H1 (cell line): ENCODE measurements at regions not wholly inside any gene's neighbourhood (a gene's known extent, or its start where the extent isn't known, plus 50 kb on each side); places are given as distances from the start of the nearest gene placed in this dataset.

ENCODE experiments used
- CTCF ChIA-PET: fragments of 300-600 bp; sonication (Branson Sonifier 250); formaldehyde crosslinking; loops from one replicate; lab custom pipeline; 2021; ENCODE audit not compliant: partially characterized antibody; lab: Charles Lee
- POLR2A ChIA-PET: fragments of 300-600 bp; sonication (Branson Sonifier 250); formaldehyde crosslinking; loops from one replicate; lab custom pipeline; 2021; ENCODE audit warnings: inconsistent platforms; ENCODE audit not compliant: partially characterized antibody; lab: Charles Lee
- DNase-seq, 2 experiments: peaks; one replicate each; pipeline versions ENCODE4 v3.0.0 to v3.0.0-alpha.2; 2010 to 2022; ENCODE audit warnings: low spot score in 2 of 2, low read depth in 1 of 2, mixed read lengths in 1 of 2
- FAIRE-seq: peaks from 2 replicates; lab custom pipeline; 2011; peaks lifted over from hg19 to GRCh38; lab: Jason Lieb, UNC
- H2AFZ ChIP-seq: 2 replicates; pipeline ENCODE4 v1.8.1; 2012; ENCODE audit warnings: low read length, inconsistent platforms
- H2AK5ac ChIP-seq: 2 replicates; pipeline ENCODE4 v1.6.1; 2013; ENCODE audit warnings: low read depth, low read length
- H2BK120ac ChIP-seq: replicated peaks from 2 replicates; pipeline ENCODE3; 2013; ENCODE audit warnings: low read depth, low read length, inconsistent platforms
- H2BK12ac ChIP-seq: 2 replicates; pipeline ENCODE4 v1.6.1; 2013; ENCODE audit warnings: low read depth, low read length
- H2BK15ac ChIP-seq: 2 replicates; pipeline ENCODE4 v1.6.1; 2013; ENCODE audit warnings: low read length
- H2BK20ac ChIP-seq: 2 replicates; pipeline ENCODE4 v1.6.1; 2013; ENCODE audit warnings: low read length
- H2BK5ac ChIP-seq: 2 replicates; pipeline ENCODE4 v1.6.1; 2013; ENCODE audit warnings: low read depth, low read length
- H3K14ac ChIP-seq: 2 replicates; pipeline ENCODE4 v1.6.1; 2013; ENCODE audit warnings: inconsistent platforms; ENCODE audit not compliant: insufficient read length
- H3K18ac ChIP-seq: 2 replicates; pipeline ENCODE4 v1.6.1; 2013; ENCODE audit warnings: low read length; ENCODE audit errors: extremely low read depth
- H3K23ac ChIP-seq: 2 replicates; pipeline ENCODE4 v1.6.1; 2013; ENCODE audit warnings: inconsistent platforms; ENCODE audit not compliant: insufficient read length
- H3K23me2 ChIP-seq: 2 replicates; pipeline ENCODE4 v1.6.1; 2013; ENCODE audit warnings: low read depth, low read length
- H3K27ac ChIP-seq: 2 replicates; pipeline ENCODE4 v1.6.1; 2011; ENCODE audit warnings: low read depth, low read length, inconsistent platforms
- H3K27me3 ChIP-seq, 4 experiments: replicated peaks in 1 of 4; 1 replicate in 1 of 4; 2 replicates in 3 of 4; pipeline versions ENCODE4 v1.6.1 to v1.8.1; 2011 to 2013; ENCODE audit warnings: low read length in 3 of 4, mild to moderate bottlenecking in 3 of 4, inconsistent platforms in 2 of 4, mixed read lengths in 2 of 4, moderate library complexity in 1 of 4; ENCODE audit not compliant: control insufficient read depth in 3 of 4, insufficient read depth in 3 of 4; ENCODE audit errors: extremely low read depth in 1 of 4
- H3K36me3 ChIP-seq, 4 experiments: 2 replicates each; pipeline versions ENCODE4 v1.6.1 to v1.8.1; 2011 to 2013; ENCODE audit warnings: mild to moderate bottlenecking in 4 of 4, low read length in 3 of 4, moderate library complexity in 2 of 4, control low read depth in 1 of 4, inconsistent platforms in 1 of 4; ENCODE audit not compliant: insufficient read depth in 4 of 4, control insufficient read depth in 2 of 4
- H3K4ac ChIP-seq: replicated peaks from 2 replicates; pipeline ENCODE3; 2013; ENCODE audit warnings: low read length, low read depth, mixed read lengths, inconsistent platforms; ENCODE audit not compliant: insufficient read length
- H3K4me1 ChIP-seq, 4 experiments: replicated peaks in 1 of 4; 1 replicate in 1 of 4; 2 replicates in 3 of 4; pipeline versions ENCODE4 v1.6.1 to v1.8.1; 2011 to 2013; ENCODE audit warnings: low read length in 3 of 4, inconsistent platforms in 2 of 4, mixed read lengths in 1 of 4; ENCODE audit not compliant: insufficient read depth in 4 of 4, control insufficient read depth in 3 of 4
- H3K4me2 ChIP-seq, 2 experiments: 2 replicates each; pipeline versions ENCODE4 v1.6.1 to v1.8.1; 2011 to 2013; ENCODE audit warnings: low read depth in 2 of 2, low read length in 2 of 2, control low read depth in 1 of 2, inconsistent platforms in 1 of 2, mild to moderate bottlenecking in 1 of 2; ENCODE audit not compliant: insufficient read depth in 1 of 2
- H3K4me3 ChIP-seq, 4 experiments: fragments of 200-600, 300-600 bp in 1 of 4; sonication (generic), shearing (Covaris generic), sonication (Bioruptor Twin) in 1 of 4; 2 replicates each; pipeline versions ENCODE4 v1.5.1 to v1.8.1; 2011 to 2016; ENCODE audit warnings: low read length in 4 of 4, low read depth in 3 of 4, control low read depth in 2 of 4, inconsistent platforms in 2 of 4, mild to moderate bottlenecking in 2 of 4, mixed read lengths in 1 of 4, moderate library complexity in 1 of 4; ENCODE audit not compliant: insufficient read depth in 2 of 4; ENCODE audit errors: extremely low read depth in 1 of 4
- H3K56ac ChIP-seq: replicated peaks from 2 replicates; pipeline ENCODE3; 2013; ENCODE audit warnings: low read depth, mild to moderate bottlenecking, mixed read lengths, low read length, inconsistent platforms; ENCODE audit not compliant: insufficient read length
- H3K79me1 ChIP-seq: 2 replicates; pipeline ENCODE4 v1.6.1; 2013; ENCODE audit warnings: low read depth, low read length, control low read depth
- H3K79me2 ChIP-seq, 2 experiments: 2 replicates each; pipeline versions ENCODE4 v1.6.1 to v1.8.1; 2012 to 2013; ENCODE audit warnings: low read length in 2 of 2, mild to moderate bottlenecking in 2 of 2, inconsistent platforms in 1 of 2; ENCODE audit not compliant: insufficient read depth in 2 of 2, control insufficient read depth in 1 of 2
- H3K9ac ChIP-seq, 4 experiments: replicated peaks in 1 of 4; 1 replicate in 1 of 4; 2 replicates in 3 of 4; pipeline versions ENCODE4 v1.6.1 to v1.8.1; 2011 to 2013; ENCODE audit warnings: low read depth in 3 of 4, low read length in 3 of 4, control low read depth in 2 of 4, mild to moderate bottlenecking in 2 of 4, moderate library complexity in 2 of 4, inconsistent platforms in 1 of 4; ENCODE audit errors: extremely low read depth in 1 of 4
- H3K9me3 ChIP-seq, 2 experiments: 2 replicates each; pipeline versions ENCODE4 v1.6.1 to v1.8.1; 2012 to 2013; ENCODE audit warnings: mild to moderate bottlenecking in 2 of 2, moderate library complexity in 2 of 2, control low read depth in 1 of 2, inconsistent platforms in 1 of 2, low read depth in 1 of 2, low read length in 1 of 2, mixed read lengths in 1 of 2; ENCODE audit not compliant: insufficient read depth in 2 of 2
- H4K20me1 ChIP-seq, 2 experiments: replicated peaks in 1 of 2; 2 replicates each; pipeline versions ENCODE3 to v1.8.1; 2011 to 2013; ENCODE audit warnings: inconsistent platforms in 2 of 2, low read length in 2 of 2, mild to moderate bottlenecking in 1 of 2; ENCODE audit not compliant: insufficient read depth in 2 of 2, control insufficient read depth in 1 of 2
- H4K5ac ChIP-seq: 2 replicates; pipeline ENCODE4 v1.6.1; 2013; ENCODE audit warnings: low read length, low read depth, mixed read lengths, inconsistent platforms; ENCODE audit not compliant: insufficient read length
- H4K8ac ChIP-seq: 2 replicates; pipeline ENCODE4 v1.8.0; 2013; ENCODE audit warnings: mild to moderate bottlenecking, moderate library complexity, low read length, inconsistent platforms; ENCODE audit not compliant: insufficient read depth; ENCODE audit errors: extremely low read depth
- H4K91ac ChIP-seq: replicated peaks from 2 replicates; pipeline ENCODE3; 2013; ENCODE audit warnings: low read length, mixed read lengths, inconsistent platforms; ENCODE audit not compliant: insufficient read length
- CBX8 ChIP-seq: fragments of 300-800, 300-1000 bp; sonication (generic); IDR thresholded peaks from 2 replicates; pipeline ENCODE4 v1.7.1; 2016; ENCODE audit warnings: low read depth, low read length, borderline replicate concordance
- CHD1 ChIP-seq: IDR thresholded peaks from 2 replicates; pipeline ENCODE4 v1.6.1; 2012; ENCODE audit warnings: low read depth, low read length, improper control_type of control experiment
- EGR1 ChIP-seq: IDR thresholded peaks from 2 replicates; pipeline ENCODE4 v1.6.1; 2011; ENCODE audit warnings: low read depth, low read length, borderline replicate concordance
- FOSL1 ChIP-seq: IDR thresholded peaks from 2 replicates; pipeline ENCODE4 v1.6.1; 2011; ENCODE audit warnings: mild to moderate bottlenecking, low read depth, low read length, moderate library complexity; ENCODE audit not compliant: insufficient read depth
- HDAC6 ChIP-seq: IDR thresholded peaks from one replicate; pipeline ENCODE4 v1.7.1; 2012; ENCODE audit warnings: low read depth, mild to moderate bottlenecking, inconsistent platforms, low read length, moderate library complexity
- KDM1A ChIP-seq: fragments of 200-600, 300-600 bp; sonication (generic); IDR thresholded peaks from 2 replicates; pipeline ENCODE4 v1.7.1; 2016; ENCODE audit warnings: mild to moderate bottlenecking, low read length, borderline replicate concordance
- NANOG ChIP-seq: IDR thresholded peaks from 2 replicates; pipeline ENCODE4 v1.6.1; 2011; ENCODE audit warnings: low read length, low read depth, mild to moderate bottlenecking, inconsistent platforms; ENCODE audit not compliant: insufficient read depth, poor library complexity, severe bottlenecking
- SIRT6 ChIP-seq: IDR thresholded peaks from one replicate; pipeline ENCODE4 v1.7.1; 2012; ENCODE audit warnings: low read length, inconsistent platforms
- ZNF274 ChIP-seq: IDR thresholded peaks from 2 replicates; pipeline ENCODE4 v1.7.0; 2012; ENCODE audit warnings: low read length, borderline replicate concordance; ENCODE audit errors: extremely low read depth
- WGBS, 2 experiments: shearing (Covaris generic) in 1 of 2; methylation state at CpG; one replicate each; pipeline versions ENCODE4 v1.1.6 to v1.1.7; 2013 to 2015; ENCODE audit warnings: low lambda C conversion rate in 2 of 2, mixed read lengths in 2 of 2, inconsistent platforms in 1 of 2, low coverage in 1 of 2, missing lambda C conversion rate in 1 of 2; ENCODE audit not compliant: insufficient replicate concordance in 2 of 2, insufficient coverage in 1 of 2, insufficient read length in 1 of 2; ENCODE audit errors: extremely low coverage in 1 of 2, missing lambda C conversion rate in 1 of 2; 5-methylcytosine and 5-hydroxymethylcytosine counted together
- TF ChIP-seq, protein P1 (sequence below): IDR thresholded peaks from 2 replicates; pipeline ENCODE4 v1.6.1; 2012; ENCODE audit warnings: inconsistent platforms

DNA sequence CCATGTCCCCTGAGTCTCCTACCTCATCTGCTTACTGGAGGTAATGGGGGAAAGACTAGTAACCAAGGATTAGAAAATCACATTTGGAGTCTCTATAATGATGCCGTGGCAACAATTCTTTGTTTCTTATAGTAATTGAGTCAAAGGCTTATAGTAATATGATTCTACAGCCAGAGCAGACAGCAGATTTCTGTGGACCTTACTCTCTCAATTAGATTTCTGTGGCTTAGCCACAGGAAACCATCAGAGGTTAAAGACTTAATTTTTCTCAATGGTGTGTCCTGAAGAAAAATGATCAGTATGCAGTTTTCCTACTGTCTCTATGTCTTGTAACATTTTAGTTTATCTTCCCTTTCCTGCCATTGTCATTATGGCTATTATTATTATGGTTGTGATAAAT, 59.3 kb upstream of the CD180 start:
- ChIA-PET POLR2A (no interaction called here), CTCF (no interaction called here)
- 100% methylated on average over 1 of the region's 1 CpG; no CpG with 5 or more reads in 1 of the 2 experiments for WGBS, 2 experiments

More for the DNA sequence above, 59.3 kb upstream of the CD180 start:
- Histone ChIP-seq H3K18ac (no peak overlapping the region), H3K23me2 (no peaks in the 10 kb centered on the region), H3K4ac (no peak overlapping the region), H4K20me1 (no peaks in the 10 kb centered on the region), H2BK15ac (no peak overlapping the region), H3K56ac (no peak overlapping the region), H3K23ac (no peak overlapping the region), H2BK120ac (no peak overlapping the region), H2BK12ac (no peak overlapping the region), H3K9ac (no peak overlapping the region), H4K8ac (no peak overlapping the region), H2BK20ac (no peak overlapping the region), H2AFZ (no peak overlapping the region), H4K91ac (no peak overlapping the region), H4K5ac (no peak overlapping the region), H3K79me1 (no peaks in the 10 kb centered on the region), H3K79me2 (no peaks in the 10 kb centered on the region), H3K27me3 (no peaks in the 10 kb centered on the region), H2BK5ac (no peak overlapping the region), H3K36me3 (no peaks in the 10 kb centered on the region), H3K4me3 (no peak overlapping the region), H2AK5ac (no peak overlapping the region), H3K4me1 (peaks cover 0 to 2% (median 0%) of the 10 kb centered on the region in 4 experiments; a peak in 1 of 7 replicates), H3K9me3 (no peaks in the 10 kb centered on the region; a peak in 1 of 4 replicates), H3K14ac (no peak overlapping the region), H3K4me2 (no peak overlapping the region), H3K27ac (no peak overlapping the region)
- TF ChIP-seq ZNF274 (no peak), SIRT6 (no peak), CHD1 (no peak), NANOG (no peak), HDAC6 (no peak), KDM1A (no peak), FOSL1 (no peak), CBX8 (no peak), EGR1 (no peak)
- TF ChIP-seq, protein P1, sequence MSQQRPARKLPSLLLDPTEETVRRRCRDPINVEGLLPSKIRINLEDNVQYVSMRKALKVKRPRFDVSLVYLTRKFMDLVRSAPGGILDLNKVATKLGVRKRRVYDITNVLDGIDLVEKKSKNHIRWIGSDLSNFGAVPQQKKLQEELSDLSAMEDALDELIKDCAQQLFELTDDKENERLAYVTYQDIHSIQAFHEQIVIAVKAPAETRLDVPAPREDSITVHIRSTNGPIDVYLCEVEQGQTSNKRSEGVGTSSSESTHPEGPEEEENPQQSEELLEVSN = no peak
- DNase-seq (no peak), FAIRE-seq (no peak)
